ENCODE measurements at regions not wholly inside any gene's neighbourhood (a gene's known extent, or its start where the extent isn't known, plus 50 kb on each side); places are given as distances from the start of the nearest gene placed in this dataset.
"Not testable (repeated sequence)": the region's sequence is repeated elsewhere in the genome, so short reads cannot be mapped to it uniquely, and the experiment has no call there.

DNA sequence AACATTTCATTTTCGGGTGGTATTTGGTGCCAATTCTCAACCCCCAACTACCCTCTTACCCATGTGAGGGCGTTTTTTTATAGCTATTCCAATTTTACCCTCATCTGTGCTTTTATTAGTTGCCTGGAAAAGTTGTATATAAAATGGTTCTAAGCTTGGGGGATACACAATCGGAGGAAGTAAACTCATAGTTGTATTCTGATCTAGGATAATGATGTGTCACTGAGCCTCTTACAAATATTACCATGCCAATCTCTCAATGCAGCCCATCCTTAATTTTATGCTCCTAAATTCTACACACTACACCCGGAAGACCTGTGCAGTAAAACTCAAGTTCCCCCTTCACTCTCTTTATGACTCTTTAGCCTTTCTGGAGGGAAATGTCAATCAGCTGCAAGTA is 1206.5 kb upstream of the FLRT2 start:
- TF ChIP-seq, protein P1, sequence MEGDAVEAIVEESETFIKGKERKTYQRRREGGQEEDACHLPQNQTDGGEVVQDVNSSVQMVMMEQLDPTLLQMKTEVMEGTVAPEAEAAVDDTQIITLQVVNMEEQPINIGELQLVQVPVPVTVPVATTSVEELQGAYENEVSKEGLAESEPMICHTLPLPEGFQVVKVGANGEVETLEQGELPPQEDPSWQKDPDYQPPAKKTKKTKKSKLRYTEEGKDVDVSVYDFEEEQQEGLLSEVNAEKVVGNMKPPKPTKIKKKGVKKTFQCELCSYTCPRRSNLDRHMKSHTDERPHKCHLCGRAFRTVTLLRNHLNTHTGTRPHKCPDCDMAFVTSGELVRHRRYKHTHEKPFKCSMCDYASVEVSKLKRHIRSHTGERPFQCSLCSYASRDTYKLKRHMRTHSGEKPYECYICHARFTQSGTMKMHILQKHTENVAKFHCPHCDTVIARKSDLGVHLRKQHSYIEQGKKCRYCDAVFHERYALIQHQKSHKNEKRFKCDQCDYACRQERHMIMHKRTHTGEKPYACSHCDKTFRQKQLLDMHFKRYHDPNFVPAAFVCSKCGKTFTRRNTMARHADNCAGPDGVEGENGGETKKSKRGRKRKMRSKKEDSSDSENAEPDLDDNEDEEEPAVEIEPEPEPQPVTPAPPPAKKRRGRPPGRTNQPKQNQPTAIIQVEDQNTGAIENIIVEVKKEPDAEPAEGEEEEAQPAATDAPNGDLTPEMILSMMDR (IDR thresholded peaks at IDR 0.05; ENCODE audit: low read depth, low read length) = no peak
- H3K4me3 ChIP-seq (ENCODE audit: low read depth, low read length) = no peak overlapping the region

- no peak overlapping the region for H3K4me3 ChIP-seq (ENCODE audit: low read depth, low read length)
- TF ChIP-seq, protein P1 (IDR thresholded peaks at IDR 0.05; ENCODE audit: low read depth, low read length) = no peak
These were observed 1206.0 kb upstream of the FLRT2 start for GRCh38 chr14:84323978-84324377.

GRCh38 chr14:84336433-84336832 is 1193.5 kb upstream of the FLRT2 start:
- H3K4me3 ChIP-seq (ENCODE audit: low read depth, low read length) = no peak overlapping the region
- TF ChIP-seq, protein P1 (IDR thresholded peaks at IDR 0.05; ENCODE audit: low read depth, low read length) = no peak

GRCh38 chr14:84340938-84341337 is 1189.0 kb upstream of the FLRT2 start:
- TF ChIP-seq, protein P1 (IDR thresholded peaks at IDR 0.05; ENCODE audit: low read depth, low read length) = no peak
- no peak overlapping the region for H3K4me3 ChIP-seq (ENCODE audit: low read depth, low read length)

- not testable (repeated sequence) for H3K4me3 ChIP-seq (ENCODE audit: low read depth, low read length)
These were observed 1188.1 kb upstream of the FLRT2 start for GRCh38 chr14:84341867-84342266.

- TF ChIP-seq, protein P1 (IDR thresholded peaks at IDR 0.05; ENCODE audit: low read depth, low read length) = no peak
- no peak overlapping the region for H3K4me3 ChIP-seq (ENCODE audit: low read depth, low read length)
These were observed 1186.3 kb upstream of the FLRT2 start for GRCh38 chr14:84343656-84344055.

GRCh38 chr14:84351646-84352045 is 1178.3 kb upstream of the FLRT2 start:
- H3K4me3 ChIP-seq (ENCODE audit: low read depth, low read length) = no peak overlapping the region
- TF ChIP-seq, protein P1 (IDR thresholded peaks at IDR 0.05; ENCODE audit: low read depth, low read length) = no peak

DNA sequence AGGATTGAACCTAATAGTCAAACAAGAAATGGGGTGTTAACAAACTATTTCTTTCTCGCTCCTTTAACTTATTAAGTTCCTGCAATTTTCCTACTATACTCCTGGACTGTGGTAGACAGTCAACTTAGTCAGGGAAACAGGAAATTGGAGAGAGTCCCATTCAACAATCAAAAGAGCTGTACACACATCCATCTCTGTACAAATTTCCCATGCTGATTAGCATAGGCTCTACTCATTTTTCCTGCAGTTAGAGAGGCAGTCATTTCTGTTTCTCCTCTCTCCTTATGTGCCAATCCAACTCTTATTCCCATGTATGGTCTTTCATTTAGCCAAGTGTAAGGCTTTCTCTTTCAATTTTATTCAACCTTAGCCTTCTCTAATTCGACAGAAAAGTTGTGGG is 1168.5 kb upstream of the FLRT2 start:
- H3K4me3 ChIP-seq (ENCODE audit: low read depth, low read length) = no peak overlapping the region
- TF ChIP-seq, protein P1 (IDR thresholded peaks at IDR 0.05; ENCODE audit: low read depth, low read length) = no peak

All from WI38 (cell line).